GM19324 (cell line): ENCODE measurements at regions not wholly inside any gene's neighbourhood (a gene's known extent, or its start where the extent isn't known, plus 50 kb on each side); places are given as distances from the start of the nearest gene placed in this dataset.

Experiments
- ATAC-seq: cut with Tn5 transposase; IDR thresholded peaks from one replicate; pipeline ENCODE4 v1.9.1; 2021; ENCODE audit warnings: mild to moderate bottlenecking, moderate library complexity; ENCODE audit not compliant: unreplicated experiment, low FRiP score

DNA sequence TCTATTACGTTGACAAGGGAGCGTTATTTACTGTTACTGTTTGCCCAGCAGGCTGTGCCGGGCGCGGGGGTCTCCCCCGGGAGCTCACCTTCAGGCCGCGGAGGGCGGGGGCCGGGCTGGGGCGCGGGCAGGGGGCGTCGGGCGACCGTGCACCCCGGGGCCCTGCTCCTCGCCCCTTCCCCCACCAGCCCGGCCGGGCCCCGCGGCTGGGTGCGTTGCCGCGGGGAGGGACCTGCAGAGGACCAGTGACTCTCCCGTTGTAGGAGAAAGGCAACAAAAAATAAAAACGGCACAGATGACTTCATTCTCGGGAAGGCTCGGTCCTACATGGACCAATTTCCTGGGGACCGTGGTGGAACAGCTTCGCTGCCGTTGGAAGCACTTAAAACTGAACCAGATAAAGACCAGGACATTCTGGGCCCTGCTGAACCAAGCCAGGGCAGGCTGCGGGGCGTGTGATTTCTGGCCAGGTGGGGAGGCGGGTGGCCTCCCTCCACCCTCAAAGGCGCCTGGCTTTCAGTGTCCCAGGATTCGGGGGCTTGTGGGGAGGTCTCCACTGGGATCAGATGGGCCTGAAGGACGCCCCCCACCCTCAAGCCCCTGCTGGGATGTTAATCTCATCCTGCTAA is 57.4 kb downstream of the IGLL1 start:
- no peak for ATAC-seq

DNA sequence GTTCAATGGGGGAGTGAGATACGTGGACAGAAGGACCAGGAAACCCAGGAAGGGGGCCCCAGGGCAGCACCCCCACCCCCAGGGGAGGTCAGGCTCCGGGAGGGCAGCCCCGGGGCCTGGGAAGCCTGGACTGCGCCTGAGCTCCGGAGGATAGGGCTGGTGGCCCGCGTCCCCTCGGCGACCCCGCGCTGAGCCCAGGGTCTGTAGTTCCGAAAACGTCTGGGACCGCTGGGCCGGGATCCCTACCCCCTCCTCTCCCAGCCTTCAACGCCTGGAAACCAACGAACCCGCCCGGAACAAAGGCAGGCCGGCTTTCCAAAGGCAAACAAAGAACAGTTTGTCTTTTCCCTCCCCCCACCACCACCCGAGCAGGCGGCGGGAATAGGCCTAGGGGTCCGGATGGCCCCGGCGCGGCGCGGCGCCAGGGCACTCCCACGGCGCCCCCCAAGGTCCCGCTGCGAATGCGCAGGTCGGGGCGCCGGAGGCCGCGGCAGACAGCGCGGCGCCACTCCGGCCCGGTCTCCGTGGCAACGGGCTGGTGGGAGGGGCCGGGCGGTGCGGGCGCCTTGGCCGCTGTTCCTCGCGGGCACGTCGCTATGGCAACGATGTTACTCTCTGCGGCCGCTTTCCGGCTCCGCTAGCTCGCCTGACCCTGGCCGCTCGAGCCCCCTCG is 58.5 kb downstream of the IGLL1 start:
- peak; percentile 78 for ATAC-seq

- no peak for ATAC-seq
Measured at GRCh38 chr22:23520863-23521440, 59.1 kb downstream of the IGLL1 start.

DNA sequence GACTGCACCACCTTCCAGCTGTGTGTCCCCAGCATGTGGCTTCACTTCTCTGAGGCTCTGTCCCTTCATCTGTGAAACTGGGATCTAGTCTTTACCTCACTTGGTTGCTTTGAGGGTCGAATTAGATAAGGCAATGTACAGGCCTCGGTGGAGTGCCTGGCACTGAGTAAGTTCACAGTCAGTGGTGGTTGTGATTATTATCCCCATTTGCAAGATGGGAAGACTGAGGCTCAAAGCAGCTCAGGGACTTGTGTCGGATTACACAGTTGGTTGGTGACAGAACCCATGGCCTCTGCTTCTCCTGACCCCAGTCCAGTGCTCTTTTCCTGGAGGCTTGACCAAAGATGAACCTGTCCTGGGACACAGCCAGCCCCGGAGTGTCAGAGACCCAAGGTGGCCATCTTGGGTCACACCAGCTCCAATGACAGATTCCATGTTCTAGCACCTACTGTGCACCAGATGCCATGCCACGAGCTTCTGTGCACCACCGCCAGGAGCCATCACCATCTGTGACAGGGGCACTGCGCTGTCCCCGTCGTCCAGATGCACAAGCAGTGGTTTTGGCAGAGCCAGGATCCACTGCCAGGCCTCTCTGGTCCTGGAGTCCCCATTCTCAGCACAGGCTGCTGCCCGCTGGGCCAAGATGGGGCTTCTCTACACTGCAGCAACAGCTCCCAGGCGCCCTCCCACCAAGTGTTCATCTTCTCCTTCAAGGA is 60.5 kb downstream of the IGLL1 start:
- ATAC-seq = no peak

DNA sequence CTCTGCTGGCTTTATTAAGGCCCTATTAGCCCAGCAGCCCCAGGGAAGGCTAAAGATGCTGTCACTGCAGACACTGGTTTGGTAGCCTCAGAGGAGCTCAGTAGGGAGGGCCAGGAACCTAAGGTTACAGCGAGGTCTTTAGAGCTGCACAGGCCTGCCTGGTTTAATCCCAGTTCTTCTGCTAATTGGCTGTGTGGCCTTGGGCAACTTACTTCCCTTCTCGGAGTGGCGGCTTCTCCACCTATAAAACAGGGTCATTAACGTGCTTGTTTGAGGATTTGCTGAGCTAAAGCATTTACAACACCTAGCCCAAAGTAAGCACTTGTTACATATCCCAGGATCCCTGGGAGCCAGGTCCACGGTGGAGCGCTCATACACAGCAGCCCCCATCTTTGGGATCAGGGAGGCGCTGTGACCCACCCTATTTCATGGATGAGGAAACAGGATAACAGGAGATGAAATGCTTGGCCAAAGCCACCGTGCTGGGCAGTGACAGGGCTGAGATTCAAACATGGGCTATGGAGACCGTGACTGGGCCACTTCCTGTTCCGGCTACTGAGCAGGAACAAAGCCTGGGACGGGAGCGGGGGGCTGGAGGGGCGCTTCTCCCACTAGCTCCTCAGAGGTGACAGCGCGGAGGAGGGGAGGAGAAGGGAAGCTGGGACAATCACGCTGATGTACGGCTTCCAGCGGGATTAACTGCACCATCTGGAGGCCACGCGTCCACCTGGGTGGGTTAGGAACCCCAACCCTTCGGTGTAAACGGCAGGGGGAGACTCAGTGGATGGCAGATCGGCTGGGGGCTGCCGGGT is 61.5 kb downstream of the IGLL1 start:
- no peak for ATAC-seq

DNA sequence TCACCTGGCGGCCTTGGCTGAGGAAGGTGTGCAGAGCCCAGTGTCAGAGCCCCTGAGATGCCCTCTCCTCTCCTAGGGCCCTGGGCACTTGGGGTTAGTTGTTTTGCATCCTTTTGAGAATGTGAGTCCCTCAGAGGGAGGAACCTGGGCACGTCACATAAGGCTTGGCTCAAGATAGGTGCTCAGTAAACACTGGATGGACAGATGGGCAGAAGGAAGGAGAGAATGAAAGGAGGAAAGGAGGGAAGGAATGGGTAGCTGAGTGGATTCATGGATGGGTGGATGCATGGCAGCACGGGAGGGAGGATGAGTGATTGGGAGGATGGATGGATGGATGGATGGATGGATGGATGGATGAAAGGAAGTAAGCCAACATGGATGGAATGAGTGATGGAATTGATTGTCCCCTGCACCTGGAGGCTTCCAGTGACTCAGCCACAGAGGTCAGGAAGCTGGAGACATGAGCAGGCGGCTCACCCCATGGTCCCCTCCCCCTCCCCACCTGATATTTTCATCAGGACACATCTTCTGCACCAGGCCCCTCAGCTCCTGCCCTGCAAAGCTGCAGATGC is 62.2 kb downstream of the IGLL1 start:
- ATAC-seq = no peak

DNA sequence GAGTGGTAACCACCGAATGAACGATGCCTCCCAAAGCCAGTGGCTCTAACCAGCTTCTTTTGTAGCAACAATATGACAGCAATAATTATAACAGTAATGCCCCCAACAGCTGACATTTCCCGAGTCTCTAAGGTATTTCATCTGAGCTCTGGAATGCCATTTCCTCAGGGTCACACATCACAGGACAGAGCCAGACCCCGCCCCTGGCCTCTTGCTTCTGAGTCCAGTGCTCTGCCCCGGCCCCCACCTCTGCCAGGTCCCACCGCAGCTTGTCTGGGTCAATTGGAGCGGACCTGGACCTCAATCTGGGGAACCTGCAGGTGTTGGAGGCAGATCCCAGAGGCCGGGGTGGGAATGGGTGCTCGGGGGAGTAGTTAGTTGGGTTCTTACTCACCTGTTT is 63.8 kb downstream of the IGLL1 start:
- ATAC-seq = no peak

DNA sequence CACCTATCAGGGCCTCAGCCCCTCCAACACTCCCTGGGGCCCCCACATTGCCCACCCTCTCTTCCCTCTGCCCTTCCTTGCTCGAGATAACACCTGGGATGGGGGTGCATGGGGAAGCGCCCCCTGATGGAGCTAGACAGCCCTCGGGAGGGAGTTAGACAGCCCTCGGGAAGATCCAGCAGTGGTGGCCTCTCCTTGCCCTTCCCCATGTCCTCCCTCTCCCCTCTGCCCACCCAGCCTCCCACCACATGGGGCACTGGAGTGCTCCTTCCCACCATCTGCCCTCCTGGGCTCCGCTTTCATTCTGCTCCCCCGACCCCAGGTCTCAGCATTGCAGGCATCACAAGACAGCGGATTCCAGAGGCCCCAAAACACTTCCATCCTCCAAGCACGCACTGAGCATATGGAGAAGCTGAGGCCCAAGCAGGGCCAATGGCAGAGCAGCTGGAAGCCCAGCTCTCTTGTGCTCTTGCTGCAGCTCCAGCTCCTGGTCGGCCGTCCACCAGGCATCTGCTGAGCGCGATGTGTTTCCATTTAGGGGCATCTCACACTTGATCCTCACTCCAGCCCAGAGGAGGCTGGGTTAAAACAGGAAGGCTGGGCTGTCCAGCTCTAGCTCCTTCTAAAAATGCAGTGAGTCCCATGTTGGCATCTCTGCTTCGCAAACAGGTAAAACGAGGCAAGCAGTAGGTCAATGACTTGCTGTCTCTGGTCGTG is 65.6 kb downstream of the IGLL1 start:
- ATAC-seq = no peak

DNA sequence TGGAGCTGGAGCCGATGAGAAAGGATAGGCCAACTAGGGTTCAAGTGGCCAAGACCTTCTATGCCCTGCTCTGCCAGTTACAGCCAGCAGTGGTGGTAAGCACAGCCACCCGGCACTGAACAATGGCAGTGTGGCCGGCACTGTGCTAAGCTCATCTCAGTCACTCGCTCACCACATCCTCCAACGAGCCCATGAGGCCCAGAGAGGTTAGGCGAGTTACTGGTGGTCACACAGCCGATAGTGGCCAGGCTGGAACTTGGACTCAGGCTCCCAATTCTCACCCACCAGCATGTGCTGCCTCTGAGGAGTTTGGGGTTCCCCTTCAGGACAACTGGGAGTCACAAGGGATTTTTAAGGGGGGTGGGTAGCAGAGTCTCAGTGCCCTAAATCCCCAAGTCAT is 66.4 kb downstream of the IGLL1 start:
- ATAC-seq = no peak

GRCh38 chr22:23513133-23513532 is 67.0 kb downstream of the IGLL1 start:
- no peak for ATAC-seq

- ATAC-seq = no peak
Measured at GRCh38 chr22:23512721-23513120, 67.4 kb downstream of the IGLL1 start.

- no peak for ATAC-seq
Measured at GRCh38 chr22:23512348-23512705, 67.8 kb downstream of the IGLL1 start.

- no peak for ATAC-seq
Measured at GRCh38 chr22:23511627-23512347, 68.3 kb downstream of the IGLL1 start.

- no peak for ATAC-seq
Measured at GRCh38 chr22:23509571-23510302, 70.4 kb downstream of the IGLL1 start.

- no peak for ATAC-seq
Measured at GRCh38 chr22:23504516-23504915, 75.6 kb downstream of the IGLL1 start.

- no peak for ATAC-seq
Measured at GRCh38 chr22:23503736-23504440, 76.2 kb downstream of the IGLL1 start.

- ATAC-seq = no peak
Measured at GRCh38 chr22:23503142-23503541, 76.9 kb downstream of the IGLL1 start.

- no peak for ATAC-seq
Measured at GRCh38 chr22:23501708-23502107, 78.4 kb downstream of the IGLL1 start.
